ENCODE measurements at regions not wholly inside any gene's neighbourhood (a gene's known extent, or its start where the extent isn't known, plus 50 kb on each side); places are given as distances from the start of the nearest gene placed in this dataset.
"Not testable (repeated sequence)": the region's sequence is repeated elsewhere in the genome, so short reads cannot be mapped to it uniquely, and the experiment has no call there.

DNA sequence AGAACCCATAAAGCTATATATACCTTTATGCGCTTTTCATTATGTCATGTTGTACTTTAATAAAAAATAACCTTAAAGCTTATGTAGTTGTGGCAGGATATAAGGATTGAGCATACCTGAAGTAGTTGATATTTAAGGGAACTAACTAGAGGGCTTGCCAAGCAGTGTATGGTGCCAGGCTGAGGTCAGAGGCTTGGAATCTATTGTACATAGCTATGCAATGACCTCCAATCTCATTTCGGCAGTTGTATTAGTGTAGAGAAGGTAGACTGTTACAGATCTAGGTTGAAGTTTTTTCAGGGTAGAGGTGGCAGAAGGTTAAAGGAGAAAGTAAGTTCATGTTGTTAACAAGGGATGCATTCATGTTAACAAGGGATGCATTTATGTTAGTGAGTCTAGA is 397.7 kb upstream of the HS3ST5 start:
- no peak for DNase-seq (ENCODE audit: low read depth)

DNA sequence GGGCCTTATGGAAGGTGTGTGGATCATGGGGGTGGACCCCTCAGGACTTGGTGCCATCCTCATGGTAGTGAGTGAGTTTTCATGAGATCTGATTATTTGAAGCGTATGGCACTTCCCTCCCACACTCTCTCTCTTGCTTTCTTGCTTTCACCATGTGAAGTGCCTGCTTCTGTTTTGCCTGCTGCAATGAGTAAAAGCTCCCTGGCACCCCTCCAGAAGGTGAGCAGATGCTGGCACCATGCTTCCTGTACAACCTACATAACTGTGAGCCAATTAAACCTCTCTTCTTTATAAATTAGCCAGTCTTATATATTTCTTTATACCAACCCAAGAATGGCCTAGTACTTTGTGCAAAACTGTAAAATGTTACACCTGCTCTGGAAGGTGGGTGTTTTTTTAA is 396.8 kb upstream of the HS3ST5 start:
- DNase-seq (ENCODE audit: low read depth), result no peak
- in situ Hi-C loops (cut with HindIII; ENCODE audit: low pct_unique_long_range_greater_than_20kb, low sequenced_read_pairs), result no loop called here

More for the DNA sequence above, 397.7 kb upstream of the HS3ST5 start:
- in situ Hi-C loops (cut with HindIII; ENCODE audit: low pct_unique_long_range_greater_than_20kb, low sequenced_read_pairs), result no loop called here

DNA sequence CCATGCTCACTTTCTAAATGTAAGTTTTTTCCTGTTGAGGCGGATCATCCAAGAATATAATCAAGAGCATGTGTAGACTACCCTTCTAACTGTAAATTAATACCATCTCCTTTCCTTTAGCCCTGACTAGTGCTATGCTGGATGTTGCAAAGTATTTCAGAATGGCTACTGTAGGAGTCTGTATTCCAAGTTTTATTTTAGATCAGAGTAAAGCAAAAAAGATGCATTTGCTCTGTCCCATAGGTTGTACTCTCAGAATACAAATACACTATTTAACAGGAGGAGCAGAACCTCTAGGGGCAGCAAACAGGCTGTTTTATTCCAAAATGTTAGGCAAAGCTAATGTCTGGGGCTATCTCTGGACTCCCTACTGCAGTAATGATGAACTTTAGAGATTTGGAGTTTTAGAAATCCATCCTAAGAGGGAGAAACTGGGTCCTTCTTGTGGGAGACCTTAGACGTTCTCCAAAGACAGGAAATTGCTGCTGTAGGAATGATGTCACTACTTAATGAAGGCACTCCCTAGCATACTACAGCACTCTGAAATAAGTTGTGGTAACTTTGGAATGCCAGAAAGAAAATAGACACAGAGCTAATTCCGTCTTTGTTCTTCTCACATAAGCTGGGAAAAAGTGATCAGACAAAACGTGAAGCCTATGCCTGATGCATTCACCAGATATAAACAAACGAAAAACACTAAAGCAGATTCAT is 392.4 kb upstream of the HS3ST5 start:
- DNase-seq (ENCODE audit: low read depth), result no peak
- in situ Hi-C loops (cut with HindIII; ENCODE audit: low pct_unique_long_range_greater_than_20kb, low sequenced_read_pairs), result no loop called here

DNA sequence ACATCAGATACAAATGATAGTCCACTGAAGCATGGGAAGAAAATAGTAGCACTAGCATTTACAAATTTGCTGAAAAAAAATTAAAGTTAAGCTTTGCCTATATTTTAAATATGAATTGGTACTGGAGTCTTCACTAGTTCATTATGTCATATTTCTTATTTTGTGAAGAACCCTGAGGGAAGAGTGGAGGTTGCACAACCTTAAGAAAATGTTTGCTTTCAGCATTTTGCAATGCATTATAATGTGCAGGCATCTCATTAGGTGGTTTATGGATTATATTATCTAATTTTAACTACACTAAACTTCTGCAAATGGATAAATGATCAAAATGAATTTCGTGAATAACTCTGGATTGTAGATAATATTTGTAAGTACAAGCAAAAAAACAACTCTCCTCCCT is 390.8 kb upstream of the HS3ST5 start:
- in situ Hi-C loops (cut with HindIII; ENCODE audit: low pct_unique_long_range_greater_than_20kb, low sequenced_read_pairs), result no loop called here
- DNase-seq (ENCODE audit: low read depth), result no peak

DNA sequence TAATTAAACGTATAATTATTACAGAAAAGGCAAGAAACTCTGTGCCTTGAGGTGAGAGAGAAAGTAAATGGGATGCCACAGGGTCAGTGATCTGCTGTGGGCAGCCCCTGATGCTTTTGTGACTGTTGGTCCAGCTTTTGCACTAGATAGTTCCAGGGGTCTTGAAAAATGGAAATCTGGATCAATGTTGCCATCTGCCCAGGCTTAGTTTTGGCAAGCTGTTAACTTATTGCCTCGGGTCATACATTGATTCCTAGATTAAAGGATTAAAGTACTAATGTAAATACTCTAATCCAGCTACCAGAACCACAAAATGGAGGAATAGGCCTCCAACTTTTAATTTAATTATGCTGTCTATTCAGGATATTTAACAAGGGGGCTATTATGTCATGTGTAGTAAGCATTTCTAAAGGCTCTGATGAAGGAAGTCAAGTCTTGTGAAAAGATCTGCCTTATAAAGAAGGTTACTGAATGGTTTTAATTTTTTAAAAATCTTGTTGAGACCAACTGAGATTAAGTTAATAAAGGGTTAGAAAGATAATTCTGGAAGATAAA is 376.0 kb upstream of the HS3ST5 start:
- in situ Hi-C loops (cut with HindIII; ENCODE audit: low pct_unique_long_range_greater_than_20kb, low sequenced_read_pairs), result no loop called here
- no peak for DNase-seq (ENCODE audit: low read depth)

DNA sequence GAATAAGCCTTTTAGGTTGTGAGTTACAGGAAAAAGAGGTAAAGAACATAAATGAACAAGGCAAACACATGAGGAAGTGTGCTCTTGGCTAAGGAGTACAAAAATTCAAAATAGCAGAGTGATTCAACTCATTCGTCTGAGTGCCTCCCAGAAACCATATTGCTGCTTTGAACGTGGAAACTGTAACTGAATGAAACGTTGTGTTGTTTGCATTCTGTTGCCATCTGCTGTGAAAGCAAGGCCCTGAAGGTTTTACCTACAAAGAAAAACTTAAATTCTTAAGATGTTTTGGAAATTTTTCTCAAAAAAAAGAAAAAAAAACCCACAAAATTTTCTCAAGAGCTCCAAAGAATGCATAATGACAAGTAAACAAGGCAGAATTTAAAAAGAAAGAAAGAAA is 375.4 kb upstream of the HS3ST5 start:
- in situ Hi-C loops (cut with HindIII; ENCODE audit: low pct_unique_long_range_greater_than_20kb, low sequenced_read_pairs), result no loop called here
- DNase-seq (ENCODE audit: low read depth), result no peak

DNA sequence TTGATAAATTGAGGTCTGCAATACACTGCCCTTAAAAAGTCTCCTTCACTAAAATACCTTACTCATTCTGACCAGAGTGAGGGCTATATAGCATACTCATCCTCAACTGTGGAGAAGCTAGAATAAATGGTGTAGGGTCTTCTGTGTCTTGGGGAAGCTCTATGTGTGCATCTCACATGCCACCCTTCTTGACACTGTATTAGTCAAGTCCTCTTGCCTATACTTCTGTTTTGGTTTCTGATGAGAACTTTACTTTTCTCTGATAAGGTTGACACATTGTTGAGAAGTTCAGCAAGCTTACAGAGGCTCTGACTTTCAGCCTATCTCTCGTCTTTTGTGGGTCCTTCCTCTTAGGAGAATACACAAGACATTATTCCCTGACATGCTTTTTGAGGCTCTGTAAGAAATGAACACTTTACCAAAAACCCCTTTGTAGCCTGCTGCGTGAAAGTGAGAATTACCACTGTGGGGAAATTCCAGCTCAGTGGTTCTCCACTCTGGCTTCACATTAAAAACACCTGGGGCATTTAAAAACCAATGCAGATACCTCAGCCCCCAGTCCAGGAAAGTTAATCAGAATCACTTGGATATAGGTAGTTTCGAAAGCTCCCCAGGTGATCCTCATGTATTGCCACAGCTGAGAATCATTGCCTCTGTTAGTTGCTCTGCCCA is 372.1 kb upstream of the HS3ST5 start:
- in situ Hi-C loops (cut with HindIII; ENCODE audit: low pct_unique_long_range_greater_than_20kb, low sequenced_read_pairs), result no loop called here
- DNase-seq (ENCODE audit: low read depth), result no peak

DNA sequence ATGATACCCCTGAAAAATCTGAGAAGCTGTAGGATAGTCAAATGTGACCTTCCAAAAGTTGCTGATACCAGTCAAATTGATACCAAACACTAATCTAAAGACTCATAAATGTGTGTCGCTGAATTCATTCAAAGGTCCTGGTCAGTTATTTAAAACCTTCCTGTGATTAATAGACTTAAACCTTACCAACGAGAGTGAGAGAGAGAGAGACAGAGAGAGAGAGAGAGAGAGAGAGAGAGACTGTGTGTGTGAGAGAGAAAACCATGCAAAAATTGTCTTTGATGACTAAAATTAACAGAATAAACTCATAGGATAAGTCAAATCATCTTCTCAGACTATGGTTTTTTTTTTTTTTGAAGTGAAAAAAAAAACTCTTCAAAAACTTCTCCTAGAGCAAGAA is 370.9 kb upstream of the HS3ST5 start:
- in situ Hi-C loops (cut with HindIII; ENCODE audit: low pct_unique_long_range_greater_than_20kb, low sequenced_read_pairs), result no loop called here
- DNase-seq (ENCODE audit: low read depth), result no peak

DNA sequence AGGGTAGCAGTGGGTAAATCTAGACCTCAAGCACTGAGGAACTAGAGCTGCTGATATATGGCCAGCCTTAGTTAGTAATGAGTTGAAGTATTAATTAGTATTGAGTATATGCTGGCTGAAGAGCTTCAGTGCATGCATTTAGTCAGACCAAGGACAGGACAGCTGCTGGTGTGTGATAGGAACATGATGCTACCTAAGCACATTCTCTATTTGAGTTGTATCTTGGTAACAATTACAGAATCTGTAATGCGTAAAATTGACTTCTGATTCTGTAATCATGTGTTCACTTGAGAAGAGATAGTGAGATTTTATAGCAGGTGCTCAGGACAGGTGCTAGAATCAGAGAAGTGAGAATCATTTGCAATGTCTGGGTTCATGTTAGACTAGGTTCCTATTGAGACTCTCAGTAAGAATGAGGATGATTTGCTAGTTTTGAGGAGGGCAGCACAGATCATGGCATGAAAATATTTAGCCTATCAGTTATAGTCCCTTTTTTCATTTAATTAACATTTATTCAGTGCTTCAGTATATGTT is 369.4 kb upstream of the HS3ST5 start:
- in situ Hi-C loops (cut with HindIII; ENCODE audit: low pct_unique_long_range_greater_than_20kb, low sequenced_read_pairs), result no loop called here
- no peak for DNase-seq (ENCODE audit: low read depth)

DNA sequence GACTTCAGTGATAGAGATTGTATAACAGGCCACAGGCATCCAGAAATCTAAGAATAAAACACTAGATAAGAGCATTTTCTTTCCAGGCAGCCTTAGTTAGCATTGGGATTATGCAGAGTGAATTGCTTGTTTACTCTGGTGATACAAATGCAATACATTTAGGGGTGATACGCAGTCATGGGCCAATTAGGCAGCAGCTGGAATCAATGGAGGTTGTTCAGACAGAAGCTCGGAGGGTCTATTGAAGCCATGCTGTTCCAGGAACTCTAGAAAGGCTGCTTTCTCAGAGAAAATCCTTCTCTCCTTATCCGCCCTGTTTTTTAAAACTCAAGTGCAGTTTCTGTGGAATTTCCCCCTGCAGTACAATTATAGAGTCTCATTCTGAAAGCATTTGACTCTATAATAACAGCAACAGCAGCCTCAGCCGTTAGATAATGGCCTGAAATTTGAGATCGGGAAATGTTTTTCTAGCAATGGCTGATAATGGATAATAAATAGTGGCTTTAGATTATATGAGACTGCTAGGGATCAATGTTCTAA is 364.3 kb upstream of the HS3ST5 start:
- in situ Hi-C loops (cut with HindIII; ENCODE audit: low pct_unique_long_range_greater_than_20kb, low sequenced_read_pairs), result no loop called here
- DNase-seq (ENCODE audit: low read depth), result no peak

DNA sequence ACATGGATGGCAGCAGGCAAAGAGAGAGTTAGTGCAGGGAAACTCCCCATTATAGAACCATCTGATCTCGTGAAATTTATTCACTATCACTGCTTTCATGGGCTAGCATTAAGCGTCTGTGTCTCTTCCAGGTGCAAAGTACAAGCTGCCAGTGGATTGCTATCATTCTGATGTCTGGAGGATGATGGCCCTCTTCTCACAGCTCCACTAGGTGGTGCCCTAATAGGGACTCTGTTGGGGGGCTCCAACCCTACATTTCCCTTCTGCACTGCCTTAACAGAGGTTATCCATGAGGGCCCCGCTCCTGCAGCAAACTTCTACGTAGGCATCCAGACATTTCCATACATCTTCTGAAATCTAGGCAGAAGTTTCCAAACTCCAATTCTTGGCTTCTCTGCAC is 347.8 kb upstream of the HS3ST5 start:
- DNase-seq (ENCODE audit: low read depth), result no peak
- in situ Hi-C loops (cut with HindIII; ENCODE audit: low pct_unique_long_range_greater_than_20kb, low sequenced_read_pairs), result no loop called here

DNA sequence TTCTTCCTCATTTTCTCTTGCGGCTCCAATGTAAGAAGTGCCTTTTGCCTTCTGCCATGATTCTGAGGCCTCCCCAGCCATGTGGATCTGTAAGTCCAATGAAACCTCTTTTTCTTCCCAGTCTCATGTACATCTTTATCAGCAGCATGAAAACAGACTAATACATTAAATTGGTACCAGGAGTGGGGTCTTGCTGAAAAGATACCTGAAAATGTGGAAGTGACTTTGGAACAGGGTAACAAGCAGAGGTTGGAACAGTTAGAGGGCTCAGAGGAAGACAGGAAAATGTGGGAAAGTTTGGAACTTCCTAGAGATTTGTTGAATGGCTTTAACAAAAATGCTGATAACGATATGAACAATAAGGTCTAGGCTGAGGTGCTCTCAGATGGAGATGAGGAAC is 316.7 kb upstream of the HS3ST5 start:
- in situ Hi-C loops (cut with HindIII; ENCODE audit: low pct_unique_long_range_greater_than_20kb, low sequenced_read_pairs), result no loop called here

DNA sequence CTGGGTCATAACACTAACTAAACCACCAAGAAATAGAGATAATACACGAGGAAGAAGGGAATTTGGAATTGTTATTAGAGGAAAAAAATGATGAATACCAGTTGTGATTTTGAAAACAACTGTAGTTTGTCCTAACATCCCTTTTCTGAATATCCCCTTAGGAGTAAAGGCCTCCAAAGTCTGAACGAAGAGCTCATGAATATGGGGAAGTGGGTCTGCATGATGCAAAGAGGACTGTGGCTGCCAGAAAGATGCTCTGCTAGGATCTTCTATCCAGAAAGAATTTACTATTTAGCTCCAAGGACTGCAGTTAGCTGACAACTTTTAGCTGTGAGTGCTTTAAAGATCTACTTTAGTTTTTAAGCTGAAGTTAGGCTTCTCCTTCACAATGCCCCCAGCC is 308.8 kb upstream of the HS3ST5 start:
- no peak for DNase-seq (ENCODE audit: low read depth)
- in situ Hi-C loops (cut with HindIII; ENCODE audit: low pct_unique_long_range_greater_than_20kb, low sequenced_read_pairs), result no loop called here

More for the DNA sequence above, 316.7 kb upstream of the HS3ST5 start:
- DNase-seq (ENCODE audit: low read depth), result no peak

DNA sequence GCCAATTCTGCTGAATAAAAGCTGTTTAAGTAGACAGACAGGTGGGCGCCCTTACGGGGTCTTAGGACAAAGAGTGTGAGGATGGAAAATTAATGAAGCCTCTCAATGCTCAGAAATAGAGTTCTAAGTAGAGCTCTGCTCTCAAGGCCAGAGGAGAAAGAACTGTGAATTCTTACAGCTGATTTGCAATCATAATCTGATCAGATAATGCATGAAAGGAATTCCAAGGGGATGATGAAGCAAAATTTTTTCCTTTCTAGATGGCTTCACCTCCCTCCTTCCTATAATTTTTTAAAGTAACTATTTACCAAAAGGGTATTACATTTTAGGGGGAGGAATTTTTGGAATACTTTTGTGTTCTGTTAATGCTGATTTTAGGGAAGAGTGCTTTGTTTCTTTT is 308.1 kb upstream of the HS3ST5 start:
- in situ Hi-C loops (cut with HindIII; ENCODE audit: low pct_unique_long_range_greater_than_20kb, low sequenced_read_pairs), result no loop called here

DNA sequence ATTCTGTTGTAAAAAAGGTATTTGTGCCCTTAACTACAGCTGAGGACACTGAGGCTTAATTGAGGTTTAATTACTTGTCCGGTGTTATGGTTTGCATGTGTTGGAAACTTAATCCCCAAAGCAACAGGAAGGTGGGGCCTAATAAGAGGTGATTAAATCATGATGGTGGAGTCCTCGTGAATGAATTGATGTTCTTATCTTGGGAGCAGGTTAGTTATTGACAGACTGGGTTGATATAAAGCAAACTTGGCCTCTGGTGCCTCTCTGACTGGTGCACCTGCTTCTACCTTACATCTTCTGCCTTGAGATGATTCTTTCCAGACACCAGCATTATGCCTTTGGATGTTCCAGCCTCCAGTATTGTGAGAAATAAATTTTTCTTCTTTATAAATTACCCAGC is 306.5 kb upstream of the HS3ST5 start:
- no peak for DNase-seq (ENCODE audit: low read depth)
- in situ Hi-C loops (cut with HindIII; ENCODE audit: low pct_unique_long_range_greater_than_20kb, low sequenced_read_pairs), result no loop called here

More for the DNA sequence above, 308.1 kb upstream of the HS3ST5 start:
- no peak for DNase-seq (ENCODE audit: low read depth)

DNA sequence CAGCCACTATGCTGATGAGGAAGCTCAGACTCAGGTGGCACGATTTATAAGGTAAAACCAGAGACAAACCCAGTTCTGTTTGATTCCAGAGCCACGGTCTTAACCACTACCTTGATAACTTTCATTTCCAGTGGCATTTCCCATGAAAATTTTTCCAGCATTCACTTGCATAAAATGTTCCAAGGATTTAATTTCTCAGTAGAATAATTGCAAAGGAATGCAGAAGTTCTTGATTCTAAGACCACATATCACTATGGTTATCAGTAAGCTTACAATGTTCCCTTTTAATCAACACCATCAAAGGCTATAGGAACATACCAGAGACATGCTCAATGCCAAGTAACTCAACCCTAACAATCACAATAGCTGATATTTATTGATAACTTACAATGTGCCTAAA is 306.0 kb upstream of the HS3ST5 start:
- no peak for DNase-seq (ENCODE audit: low read depth)
- in situ Hi-C loops (cut with HindIII; ENCODE audit: low pct_unique_long_range_greater_than_20kb, low sequenced_read_pairs), result no loop called here

DNA sequence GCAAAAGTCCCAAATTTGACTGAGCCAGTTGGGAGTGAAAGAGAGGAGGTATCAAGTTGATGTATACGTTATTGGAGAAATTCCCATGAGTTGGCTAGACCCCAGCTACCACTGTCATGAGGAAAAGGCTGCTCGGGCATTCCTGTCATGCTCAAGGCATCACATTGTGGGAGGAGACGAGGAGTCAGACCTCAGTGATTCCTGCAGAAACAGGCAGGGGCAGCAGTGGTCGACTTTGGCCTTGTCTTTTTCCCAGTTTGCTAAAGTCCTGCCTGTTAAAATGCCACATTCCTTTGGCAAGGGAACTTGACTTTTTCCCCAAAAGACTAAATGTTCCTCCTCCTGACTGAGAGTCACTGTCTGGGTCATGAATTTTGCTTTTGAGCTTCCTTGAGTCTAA is 295.5 kb upstream of the HS3ST5 start:
- in situ Hi-C loops (cut with HindIII; ENCODE audit: low pct_unique_long_range_greater_than_20kb, low sequenced_read_pairs), result no loop called here

DNA sequence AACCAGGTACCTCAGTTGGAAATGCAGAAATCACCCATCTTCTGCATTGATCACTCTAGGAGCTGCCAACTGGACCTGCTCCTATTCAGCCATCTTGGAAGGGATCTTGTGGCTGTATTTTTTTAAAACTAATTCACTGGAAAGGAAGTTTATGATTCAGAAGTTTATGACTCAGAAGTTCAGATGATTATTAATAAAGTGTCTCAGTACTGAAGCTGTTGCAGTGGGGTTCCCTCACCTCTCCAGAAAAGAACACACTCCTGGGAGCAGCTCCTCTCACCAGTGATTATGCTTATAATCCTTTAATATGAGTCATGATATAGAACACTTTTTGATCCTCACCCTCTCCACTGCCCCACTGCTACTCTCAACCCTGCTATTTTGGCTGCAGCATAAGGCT is 291.2 kb upstream of the HS3ST5 start:
- in situ Hi-C loops (cut with HindIII; ENCODE audit: low pct_unique_long_range_greater_than_20kb, low sequenced_read_pairs), result no loop called here
- no peak for DNase-seq (ENCODE audit: low read depth)

More for the DNA sequence above, 295.5 kb upstream of the HS3ST5 start:
- no peak for DNase-seq (ENCODE audit: low read depth)

DNA sequence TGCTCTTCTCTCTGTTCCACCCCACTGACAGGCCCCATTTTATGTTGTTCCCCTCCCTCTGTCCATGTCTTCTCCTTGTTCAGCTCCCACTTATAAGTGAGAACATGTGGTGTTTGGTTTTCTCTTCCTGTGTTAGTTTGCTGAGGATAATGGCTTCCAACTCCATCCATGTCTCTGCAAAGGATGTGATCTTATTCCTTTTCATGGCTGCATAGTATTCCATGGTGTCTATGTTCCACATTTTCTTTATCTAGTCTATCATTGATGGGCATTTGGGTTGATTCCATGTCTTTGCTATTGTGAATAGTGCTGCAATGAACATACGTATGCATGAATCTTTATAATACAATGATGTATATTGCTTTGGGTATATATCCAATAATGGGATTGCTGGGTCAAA is 283.4 kb upstream of the HS3ST5 start:
- in situ Hi-C loops (cut with HindIII; ENCODE audit: low pct_unique_long_range_greater_than_20kb, low sequenced_read_pairs); DNase-seq (ENCODE audit: low read depth): not testable (repeated sequence)

All from Caki2 (cell line).